IMR-90 (cell line): ENCODE measurements at regions not wholly inside any gene's neighbourhood (a gene's known extent, or its start where the extent isn't known, plus 50 kb on each side); places are given as distances from the start of the nearest gene placed in this dataset.

ENCODE experiments used
- ATAC-seq: fragments of 200-7000 bp; cut with Tn5 transposase; 2 replicates; pipeline ENCODE4 v1.9.1; 2020; ENCODE audit warnings: low read depth, mild to moderate bottlenecking, moderate library complexity
- BruUV-seq: library from RNA; stranded (reverse); fragments of 400-500 nt; replicated peaks from 2 replicates; lab custom pipeline; 2021; lab: Mats Ljungman, UMichigan
- CTCF ChIA-PET: fragments of 300-600 bp; formaldehyde crosslinking; extraction: SDS; loops from one replicate; lab custom pipeline; 2021; ENCODE audit warnings: antibody characterized with exemption; lab: Yijun Ruan, JAX
- POLR2A ChIA-PET: fragments of 300-600 bp; sonication (Branson Sonifier 250); formaldehyde crosslinking; loops from one replicate; lab custom pipeline; 2022; ENCODE audit warnings: antibody characterized with exemption; ENCODE audit not compliant: unreplicated experiment; lab: Charles Lee
- DNase-seq: peaks from one replicate; pipeline ENCODE4 v3.0.0; 2013
- H2AFZ ChIP-seq: replicated peaks from 2 replicates; pipeline ENCODE3; 2013; ENCODE audit warnings: low read length, mild to moderate bottlenecking; ENCODE audit not compliant: poor library complexity
- H2AK5ac ChIP-seq: 2 replicates; pipeline ENCODE4 v1.6.1; 2013; ENCODE audit warnings: low read depth, low read length, inconsistent platforms
- H2AK9ac ChIP-seq: replicated peaks from 2 replicates; pipeline ENCODE3; 2013; ENCODE audit warnings: mild to moderate bottlenecking, low read depth, low read length, moderate library complexity; ENCODE audit not compliant: poor library complexity
- H2BK120ac ChIP-seq: 2 replicates; pipeline ENCODE4 v1.6.1; 2013; ENCODE audit warnings: low read depth, low read length, inconsistent platforms
- H2BK15ac ChIP-seq: 3 replicates; pipeline ENCODE4 v1.6.1; 2013; ENCODE audit warnings: low read depth, low read length, inconsistent platforms
- H2BK20ac ChIP-seq: 2 replicates; pipeline ENCODE4 v1.6.1; 2013; ENCODE audit warnings: low read depth, mild to moderate bottlenecking, inconsistent platforms, low read length, moderate library complexity
- H2BK5ac ChIP-seq: 2 replicates; pipeline ENCODE4 v1.6.1; 2013; ENCODE audit warnings: mild to moderate bottlenecking, low read depth, low read length, inconsistent platforms; ENCODE audit not compliant: poor library complexity, severe bottlenecking
- H3K14ac ChIP-seq: replicated peaks from 2 replicates; pipeline ENCODE4 v1.6.1; 2013; ENCODE audit warnings: low read depth, low read length, inconsistent platforms
- H3K18ac ChIP-seq: 2 replicates; pipeline ENCODE4 v1.6.1; 2013; ENCODE audit warnings: low read depth, low read length, control low read depth
- H3K23ac ChIP-seq: 2 replicates; pipeline ENCODE4 v1.6.1; 2013; ENCODE audit warnings: low read depth, low read length, inconsistent platforms
- H3K27ac ChIP-seq: 2 replicates; pipeline ENCODE4 v1.5.1; 2013; ENCODE audit warnings: mild to moderate bottlenecking, control low read depth, low read length; ENCODE audit not compliant: insufficient read depth
- H3K27me3 ChIP-seq: 2 replicates; pipeline ENCODE4 v1.6.1; 2013; ENCODE audit warnings: low read length; ENCODE audit not compliant: control insufficient read depth, insufficient read depth
- H3K36me3 ChIP-seq: 2 replicates; pipeline ENCODE4 v1.6.1; 2013; ENCODE audit warnings: low read length, mixed read lengths; ENCODE audit not compliant: control insufficient read depth, insufficient read depth
- H3K4ac ChIP-seq: 2 replicates; pipeline ENCODE4 v1.6.1; 2013; ENCODE audit warnings: low read depth, low read length, inconsistent platforms
- H3K4me1 ChIP-seq: 2 replicates; pipeline ENCODE4 v1.6.1; 2013; ENCODE audit warnings: low read length, mixed read lengths; ENCODE audit not compliant: control insufficient read depth, insufficient read depth
- H3K4me2 ChIP-seq: 2 replicates; pipeline ENCODE4 v1.6.1; 2013; ENCODE audit warnings: low read depth, mild to moderate bottlenecking, control low read depth, low read length, moderate library complexity
- H3K4me3 ChIP-seq: 2 replicates; pipeline ENCODE4 v1.5.1; 2013; ENCODE audit warnings: low read depth, mild to moderate bottlenecking, control low read depth, low read length, moderate library complexity; ENCODE audit not compliant: insufficient read depth
- H3K56ac ChIP-seq: 2 replicates; pipeline ENCODE4 v1.6.1; 2013; ENCODE audit warnings: low read length, inconsistent platforms; ENCODE audit not compliant: insufficient read depth; ENCODE audit errors: extremely low read depth
- H3K79me1 ChIP-seq, 2 experiments: 2 replicates each; pipeline ENCODE4 v1.6.1; 2013; ENCODE audit warnings: low read length in 2 of 2, inconsistent platforms in 1 of 2, low read depth in 1 of 2
- H3K9ac ChIP-seq: 2 replicates; pipeline ENCODE4 v1.6.1; 2013; ENCODE audit warnings: low read depth, low read length, control low read depth
- H3K9me1 ChIP-seq: 2 replicates; pipeline ENCODE4 v1.6.1; 2013; ENCODE audit warnings: low read length, inconsistent platforms; ENCODE audit not compliant: insufficient read depth
- H3K9me3 ChIP-seq: 2 replicates; pipeline ENCODE4 v1.6.1; 2013; ENCODE audit warnings: low read length; ENCODE audit not compliant: control insufficient read depth, insufficient read depth
- H4K20me1 ChIP-seq: 2 replicates; pipeline ENCODE4 v1.6.1; 2013; ENCODE audit warnings: low read length, inconsistent platforms; ENCODE audit not compliant: insufficient read depth
- H4K5ac ChIP-seq: 2 replicates; pipeline ENCODE4 v1.6.1; 2013; ENCODE audit warnings: mild to moderate bottlenecking, low read depth, low read length, control low read depth
- H4K8ac ChIP-seq, 2 experiments: 2 replicates each; pipeline ENCODE4 v1.6.1; 2013; ENCODE audit warnings: low read depth in 2 of 2, low read length in 2 of 2, control low read depth in 1 of 2, inconsistent platforms in 1 of 2
- H4K91ac ChIP-seq: 2 replicates; pipeline ENCODE4 v1.6.1; 2013; ENCODE audit warnings: low read depth, low read length, inconsistent platforms; ENCODE audit not compliant: insufficient read depth
- BHLHE40 ChIP-seq: fragments of 150-350 bp; IDR thresholded peaks from 2 replicates; pipeline ENCODE4 v1.6.1; 2016; ENCODE audit warnings: mild to moderate bottlenecking, low read depth, low read length
- CEBPB ChIP-seq: IDR thresholded peaks from 2 replicates; pipeline ENCODE4 v1.6.1; 2012; ENCODE audit warnings: low read depth, low read length, improper control_type of control experiment
- CHD1 ChIP-seq: IDR thresholded peaks from 2 replicates; pipeline ENCODE4 v1.6.1; 2012; ENCODE audit warnings: low read depth, low read length, improper control_type of control experiment
- CTCF ChIP-seq: conservative IDR thresholded peaks from 2 replicates; pipeline ENCODE4 v1.5.1; 2012; ENCODE audit warnings: mild to moderate bottlenecking, low read depth, low read length, improper control_type of control experiment
- FOS ChIP-seq: fragments of 150-350 bp; IDR thresholded peaks from 2 replicates; pipeline ENCODE4 v1.6.1; 2016; ENCODE audit warnings: low read depth, low read length
- MAFK ChIP-seq: IDR thresholded peaks from 2 replicates; pipeline ENCODE4 v1.6.1; 2012; ENCODE audit warnings: low read depth, low read length, improper control_type of control experiment
- MAZ ChIP-seq: IDR thresholded peaks from 2 replicates; pipeline ENCODE4 v1.6.1; 2012; ENCODE audit warnings: low read depth, mild to moderate bottlenecking, low read length, improper control_type of control experiment, moderate library complexity, borderline replicate concordance
- NFE2L2 ChIP-seq: fragments of 150-350 bp; IDR thresholded peaks from 2 replicates; pipeline ENCODE4 v1.6.1; 2016; ENCODE audit warnings: low read depth, mild to moderate bottlenecking, low read length
- RAD21 ChIP-seq: IDR thresholded peaks from 2 replicates; pipeline ENCODE4 v1.6.1; 2012; ENCODE audit warnings: low read length, improper control_type of control experiment
- RCOR1 ChIP-seq: IDR thresholded peaks from 2 replicates; pipeline ENCODE4 v1.6.1; 2012; ENCODE audit warnings: mild to moderate bottlenecking, low read length, improper control_type of control experiment; ENCODE audit not compliant: insufficient replicate concordance
- RFX5 ChIP-seq: IDR thresholded peaks from 2 replicates; pipeline ENCODE4 v1.8.0; 2012; ENCODE audit warnings: low read depth, mild to moderate bottlenecking, low read length, moderate library complexity
- SMC3 ChIP-seq: fragments of 150-350 bp; IDR thresholded peaks from 2 replicates; pipeline ENCODE4 v1.6.1; 2016; ENCODE audit warnings: low read depth, mild to moderate bottlenecking, antibody characterized with exemption, low read length, moderate library complexity
- USF2 ChIP-seq: fragments of 150-350 bp; IDR thresholded peaks from 2 replicates; pipeline ENCODE4 v1.6.1; 2017; ENCODE audit warnings: mild to moderate bottlenecking, antibody characterized with exemption, low read length, low read depth
- WGBS, 2 experiments: methylation state at CpG; one replicate each; pipeline versions ENCODE4 v1.1.5 to v1.1.7; 2013; ENCODE audit warnings: missing lambda C conversion rate in 2 of 2; ENCODE audit not compliant: insufficient read length in 1 of 2; ENCODE audit errors: extremely low coverage in 2 of 2; 5-methylcytosine and 5-hydroxymethylcytosine counted together
- dilution Hi-C: fragments of 300-500 bp; cut with HindIII; formaldehyde crosslinking; loops from one replicate; pipeline ENCODE4 v1.14.3; 2018; ENCODE audit warnings: low sequenced_read_pairs; ENCODE audit not compliant: unreplicated experiment
- in situ Hi-C: fragments of 300-500 bp; cut with MboI; formaldehyde crosslinking; loops from 3 replicates; pipeline ENCODE4 v1.14.3; 2019; ENCODE audit warnings: low sequenced_read_pairs, inconsistent platforms, mixed read lengths
- intact Hi-C: fragments of 100-400 bp; cut with micrococcal nuclease; formaldehyde crosslinking; loops from 2 replicates; pipeline ENCODE4 v1.10.0; 2022
- TF ChIP-seq, protein P1 (sequence below): fragments of 150-350 bp; IDR thresholded peaks from 2 replicates; pipeline ENCODE4 v1.6.1; 2016; ENCODE audit warnings: low read depth, mild to moderate bottlenecking, low read length, moderate library complexity, borderline replicate concordance

- no peak overlapping the region for H4K8ac ChIP-seq
- CTCF ChIA-PET = no interaction called here
- dilution Hi-C loops = no loop called here
These were observed 138.9 kb downstream of the GADD45G start for GRCh38 chr9:89743573-89744254.

More at GRCh38 chr9:89743573-89744254, 138.9 kb downstream of the GADD45G start:
- Histone ChIP-seq H3K79me1 (no peaks in the 10 kb centered on the region), H2AK9ac (no peak overlapping the region), H3K27ac (no peak overlapping the region), H3K23ac (no peak overlapping the region), H2AK5ac (no peak overlapping the region), H3K56ac (no peak overlapping the region), H3K18ac (no peak overlapping the region), H4K5ac (no peak overlapping the region), H3K9ac (no peak overlapping the region), H3K9me3 (peaks cover 2% of the 10 kb centered on the region; the same call in 1 of the 2 replicates), H4K20me1 (no peaks in the 10 kb centered on the region), H3K4me3 (no peak overlapping the region), H2BK15ac (no peak overlapping the region), H3K36me3 (no peaks in the 10 kb centered on the region), H4K91ac (no peak overlapping the region), H2AFZ (no peak overlapping the region), H3K4me2 (no peak overlapping the region), H2BK120ac (no peak overlapping the region), H3K9me1 (no peaks in the 10 kb centered on the region), H3K27me3 (no peaks in the 10 kb centered on the region), H3K4me1 (no peaks in the 10 kb centered on the region), H3K4ac (no peak overlapping the region), H2BK20ac (no peak overlapping the region), H2BK5ac (no peak overlapping the region), H3K14ac (no peak overlapping the region)
- BruUV-seq = no TSS peak
- intact Hi-C loops = no loop called here
- TF ChIP-seq RCOR1 (no peak), RFX5 (no peak), CEBPB (no peak), RAD21 (no peak), CHD1 (no peak), BHLHE40 (no peak), NFE2L2 (no peak), MAZ (no peak), SMC3 (no peak), CTCF (no peak), MAFK (no peak), USF2 (no peak), FOS (no peak)
- TF ChIP-seq, protein P1, sequence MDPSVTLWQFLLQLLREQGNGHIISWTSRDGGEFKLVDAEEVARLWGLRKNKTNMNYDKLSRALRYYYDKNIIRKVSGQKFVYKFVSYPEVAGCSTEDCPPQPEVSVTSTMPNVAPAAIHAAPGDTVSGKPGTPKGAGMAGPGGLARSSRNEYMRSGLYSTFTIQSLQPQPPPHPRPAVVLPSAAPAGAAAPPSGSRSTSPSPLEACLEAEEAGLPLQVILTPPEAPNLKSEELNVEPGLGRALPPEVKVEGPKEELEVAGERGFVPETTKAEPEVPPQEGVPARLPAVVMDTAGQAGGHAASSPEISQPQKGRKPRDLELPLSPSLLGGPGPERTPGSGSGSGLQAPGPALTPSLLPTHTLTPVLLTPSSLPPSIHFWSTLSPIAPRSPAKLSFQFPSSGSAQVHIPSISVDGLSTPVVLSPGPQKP = no peak
- in situ Hi-C loops = no loop called here
- ATAC-seq = no peak
- POLR2A ChIA-PET = no interaction called here
- WGBS, 2 experiments = 17% methylated on average over 1 of the region's 8 CpGs; no CpG with 5 or more reads in 1 of the 2 experiments
- DNase-seq = no peak
